ENCODE measurements at regions not wholly inside any gene's neighbourhood (a gene's known extent, or its start where the extent isn't known, plus 50 kb on each side); places are given as distances from the start of the nearest gene placed in this dataset.

GRCh38 chr5:99355881-99356280, 427.1 kb upstream of the CHD1 start (continued):
- TF ChIP-seq SP1 (IDR thresholded peaks at IDR 0.05; ENCODE audit: low read depth): no peak
- no peak for TF ChIP-seq ATF3 (IDR thresholded peaks at IDR 0.05)

DNA sequence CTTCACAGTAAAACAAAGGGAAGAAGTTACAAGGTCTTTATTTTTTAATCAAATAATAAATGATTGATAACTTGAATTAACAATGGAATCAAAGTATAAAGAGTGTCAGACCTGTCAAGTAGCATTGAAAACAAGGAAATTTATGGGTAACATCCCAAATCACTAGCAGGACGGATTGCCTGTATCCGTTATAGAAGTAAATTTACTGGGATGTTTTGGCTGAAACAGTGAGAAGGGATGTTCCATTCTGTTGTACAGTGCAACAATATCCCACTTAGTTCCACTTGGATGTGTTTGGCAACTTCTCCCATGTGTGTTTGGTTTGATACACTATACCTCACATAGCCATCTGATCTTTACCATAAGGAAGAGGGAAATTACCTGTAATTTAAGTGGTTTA, 421.0 kb upstream of the CHD1 start:
- intact Hi-C loops (cut with micrococcal nuclease): no loop called here
- no peaks in the 10 kb centered on the region for H3K79me2 ChIP-seq (ENCODE audit: insufficient read depth, low read length)
- no peaks in the 10 kb centered on the region for H3K27me3 ChIP-seq (ENCODE audit: insufficient read depth, low read length)
- no TSS peak for BruUV-seq (replicated peaks)
- no peaks in the 10 kb centered on the region for H3K4me1 ChIP-seq (ENCODE audit: control insufficient read depth in 1 of 2, insufficient read depth in 2 of 2, low read length in 2 of 2)
- H3K4me3 ChIP-seq (replicated peaks in 1 of 2; ENCODE audit: low read depth in 1 of 2, low read length in 2 of 2): no peak overlapping the region
- peaks cover 3 to 6% of the 10 kb centered on the region in 2 experiments; a peak in 2 of 4 replicates for H3K9me3 ChIP-seq (ENCODE audit: control insufficient read depth in 1 of 2, insufficient read depth in 1 of 2, low read depth in 1 of 2, low read length in 2 of 2)
- CTCF ChIA-PET: no interaction called here
- no peak overlapping the region for H3K27ac ChIP-seq (ENCODE audit: low read depth, low read length)
- no peak overlapping the region for H3K9ac ChIP-seq (ENCODE audit: low read length)
- POLR2A ChIA-PET: no interaction called here
- no peaks in the 10 kb centered on the region for H3K36me3 ChIP-seq (ENCODE audit: control insufficient read depth in 1 of 2, insufficient read depth in 2 of 2, low read length in 2 of 2)
- no peaks in the 10 kb centered on the region for H3K9me2 ChIP-seq (ENCODE audit: insufficient read depth)
- RAD21 ChIA-PET (ENCODE audit: low non-redundant PET in 1 of 2, low total read pairs in 2 of 2, uncharacterized antibody in 2 of 2, unreplicated experiment in 2 of 2): no interaction called here
- TF ChIP-seq EGR1 (IDR thresholded peaks at IDR 0.05; ENCODE audit: low read depth) (no peak), POLR2A (IDR thresholded peaks at IDR 0.05; ENCODE audit: borderline replicate concordance, extremely low read depth, insufficient read depth, insufficient read length) (no peak), ELF1 (IDR thresholded peaks at IDR 0.05; ENCODE audit: borderline replicate concordance, low read depth) (no peak), JUND (IDR thresholded peaks at IDR 0.05) (no peak), TCF7L2 (IDR thresholded peaks at IDR 0.05; ENCODE audit: borderline replicate concordance, extremely low read depth, insufficient read depth, insufficient read length) (no peak), EZH2phosphoT487 (IDR thresholded peaks at IDR 0.05; ENCODE audit: borderline replicate concordance) (no peak), ATF3 (IDR thresholded peaks at IDR 0.05) (no peak), FOSL1 (IDR thresholded peaks at IDR 0.05; ENCODE audit: low read depth) (no peak), SRF (IDR thresholded peaks at IDR 0.05; ENCODE audit: low read depth) (no peak)
- TF ChIP-seq, protein P1, sequence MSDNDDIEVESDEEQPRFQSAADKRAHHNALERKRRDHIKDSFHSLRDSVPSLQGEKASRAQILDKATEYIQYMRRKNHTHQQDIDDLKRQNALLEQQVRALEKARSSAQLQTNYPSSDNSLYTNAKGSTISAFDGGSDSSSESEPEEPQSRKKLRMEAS (IDR thresholded peaks at IDR 0.05): no peak
- TF ChIP-seq, protein P2, sequence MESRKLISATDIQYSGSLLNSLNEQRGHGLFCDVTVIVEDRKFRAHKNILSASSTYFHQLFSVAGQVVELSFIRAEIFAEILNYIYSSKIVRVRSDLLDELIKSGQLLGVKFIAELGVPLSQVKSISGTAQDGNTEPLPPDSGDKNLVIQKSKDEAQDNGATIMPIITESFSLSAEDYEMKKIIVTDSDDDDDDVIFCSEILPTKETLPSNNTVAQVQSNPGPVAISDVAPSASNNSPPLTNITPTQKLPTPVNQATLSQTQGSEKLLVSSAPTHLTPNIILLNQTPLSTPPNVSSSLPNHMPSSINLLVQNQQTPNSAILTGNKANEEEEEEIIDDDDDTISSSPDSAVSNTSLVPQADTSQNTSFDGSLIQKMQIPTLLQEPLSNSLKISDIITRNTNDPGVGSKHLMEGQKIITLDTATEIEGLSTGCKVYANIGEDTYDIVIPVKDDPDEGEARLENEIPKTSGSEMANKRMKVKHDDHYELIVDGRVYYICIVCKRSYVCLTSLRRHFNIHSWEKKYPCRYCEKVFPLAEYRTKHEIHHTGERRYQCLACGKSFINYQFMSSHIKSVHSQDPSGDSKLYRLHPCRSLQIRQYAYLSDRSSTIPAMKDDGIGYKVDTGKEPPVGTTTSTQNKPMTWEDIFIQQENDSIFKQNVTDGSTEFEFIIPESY (IDR thresholded peaks at IDR 0.05; ENCODE audit: extremely low read depth, insufficient replicate concordance, low read length): no peak
- TF ChIP-seq, protein P3, sequence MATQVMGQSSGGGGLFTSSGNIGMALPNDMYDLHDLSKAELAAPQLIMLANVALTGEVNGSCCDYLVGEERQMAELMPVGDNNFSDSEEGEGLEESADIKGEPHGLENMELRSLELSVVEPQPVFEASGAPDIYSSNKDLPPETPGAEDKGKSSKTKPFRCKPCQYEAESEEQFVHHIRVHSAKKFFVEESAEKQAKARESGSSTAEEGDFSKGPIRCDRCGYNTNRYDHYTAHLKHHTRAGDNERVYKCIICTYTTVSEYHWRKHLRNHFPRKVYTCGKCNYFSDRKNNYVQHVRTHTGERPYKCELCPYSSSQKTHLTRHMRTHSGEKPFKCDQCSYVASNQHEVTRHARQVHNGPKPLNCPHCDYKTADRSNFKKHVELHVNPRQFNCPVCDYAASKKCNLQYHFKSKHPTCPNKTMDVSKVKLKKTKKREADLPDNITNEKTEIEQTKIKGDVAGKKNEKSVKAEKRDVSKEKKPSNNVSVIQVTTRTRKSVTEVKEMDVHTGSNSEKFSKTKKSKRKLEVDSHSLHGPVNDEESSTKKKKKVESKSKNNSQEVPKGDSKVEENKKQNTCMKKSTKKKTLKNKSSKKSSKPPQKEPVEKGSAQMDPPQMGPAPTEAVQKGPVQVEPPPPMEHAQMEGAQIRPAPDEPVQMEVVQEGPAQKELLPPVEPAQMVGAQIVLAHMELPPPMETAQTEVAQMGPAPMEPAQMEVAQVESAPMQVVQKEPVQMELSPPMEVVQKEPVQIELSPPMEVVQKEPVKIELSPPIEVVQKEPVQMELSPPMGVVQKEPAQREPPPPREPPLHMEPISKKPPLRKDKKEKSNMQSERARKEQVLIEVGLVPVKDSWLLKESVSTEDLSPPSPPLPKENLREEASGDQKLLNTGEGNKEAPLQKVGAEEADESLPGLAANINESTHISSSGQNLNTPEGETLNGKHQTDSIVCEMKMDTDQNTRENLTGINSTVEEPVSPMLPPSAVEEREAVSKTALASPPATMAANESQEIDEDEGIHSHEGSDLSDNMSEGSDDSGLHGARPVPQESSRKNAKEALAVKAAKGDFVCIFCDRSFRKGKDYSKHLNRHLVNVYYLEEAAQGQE (IDR thresholded peaks at IDR 0.05; ENCODE audit: low read depth): no peak
- DNase-seq (ENCODE audit: low read depth, low spot score): no peak
- no peak overlapping the region for H3K4me2 ChIP-seq (ENCODE audit: low read length)
- no peaks in the 10 kb centered on the region for H4K20me1 ChIP-seq (ENCODE audit: insufficient read depth)
- no peak overlapping the region for H2AFZ ChIP-seq (ENCODE audit: low read depth, low read length, poor library complexity, severe bottlenecking)
- ATAC-seq: no peak
